GM12878 (cell line): ENCODE measurements at regions not wholly inside any gene's neighbourhood (a gene's known extent, or its start where the extent isn't known, plus 50 kb on each side); places are given as distances from the start of the nearest gene placed in this dataset.

ENCODE experiments used
- ATAC-seq: fragments of 200-7000 bp; cut with Tn5 transposase; 3 replicates; pipeline ENCODE4 v1.9.1; 2020; ENCODE audit warnings: mild to moderate bottlenecking, moderate library complexity
- BruUV-seq: library from RNA; stranded (reverse); fragments of 400-500 nt; replicated peaks from 2 replicates; lab custom pipeline; 2021; lab: Mats Ljungman, UMichigan
- CTCF ChIA-PET: fragments of 300-600 bp; sonication (Branson Sonifier 250); formaldehyde crosslinking; extraction: SDS; loops from one replicate; lab custom pipeline; 2021; ENCODE audit warnings: inconsistent platforms; lab: Yijun Ruan, JAX
- POLR2A ChIA-PET: fragments of 350-600 bp; formaldehyde crosslinking; extraction: SDS; loops from one replicate; lab custom pipeline; 2021; ENCODE audit warnings: inconsistent platforms; lab: Charles Lee
- RAD21 ChIA-PET: fragments of 300-600 bp; sonication (Branson Sonifier 250); formaldehyde crosslinking; loops from one replicate; lab custom pipeline; 2023; ENCODE audit warnings: antibody characterized with exemption; ENCODE audit not compliant: unreplicated experiment; lab: Charles Lee
- SMC1A ChIA-PET: fragments of 300-600 bp; sonication (Branson Sonifier 250); formaldehyde crosslinking; loops from one replicate; lab custom pipeline; 2023; ENCODE audit not compliant: unreplicated experiment, uncharacterized antibody; lab: Charles Lee
- DNase-seq: peaks from one replicate; pipeline ENCODE4 v3.0.0-alpha.2; 2011; ENCODE audit warnings: low read depth, low spot score
- FAIRE-seq: peaks from 3 replicates; lab custom pipeline; 2011; peaks lifted over from hg19 to GRCh38; lab: Jason Lieb, UNC
- H2AFZ ChIP-seq: 2 replicates; pipeline ENCODE4 v1.6.0; 2011; ENCODE audit warnings: low read depth, low read length, control low read depth; ENCODE audit not compliant: control insufficient read depth
- H3K27ac ChIP-seq: 2 replicates; pipeline ENCODE4 v1.5.1; 2011; ENCODE audit warnings: control low read depth; ENCODE audit not compliant: control insufficient read depth, insufficient read depth
- H3K27me3 ChIP-seq, 2 experiments: replicated peaks in 1 of 2; 2 replicates each; pipeline versions ENCODE4 v1.6.0 to v1.6.1; 2011; ENCODE audit warnings: low read length in 1 of 2; ENCODE audit not compliant: control insufficient read depth in 2 of 2, insufficient read depth in 2 of 2
- H3K36me3 ChIP-seq, 2 experiments: 2 replicates each; pipeline ENCODE4 v1.5.1; 2011; ENCODE audit warnings: low read length in 1 of 2; ENCODE audit not compliant: control insufficient read depth in 2 of 2, insufficient read depth in 2 of 2
- H3K4me1 ChIP-seq: 2 replicates; pipeline ENCODE4 v1.6.1; 2011; ENCODE audit warnings: mild to moderate bottlenecking, low read length, moderate library complexity, mixed read lengths; ENCODE audit not compliant: control insufficient read depth, insufficient read depth
- H3K4me2 ChIP-seq: 2 replicates; pipeline ENCODE4 v1.6.0; 2011; ENCODE audit warnings: control low read depth; ENCODE audit not compliant: control insufficient read depth, insufficient read depth
- H3K4me3 ChIP-seq: fragments of 200-600 bp; sonication (generic); 2 replicates; pipeline ENCODE4 v1.5.1; 2016
- H3K79me2 ChIP-seq: 2 replicates; pipeline ENCODE4 v1.6.0; 2011; ENCODE audit warnings: low read length; ENCODE audit not compliant: control insufficient read depth, insufficient read depth
- H3K9ac ChIP-seq: 2 replicates; pipeline ENCODE4 v1.8.0; 2011; ENCODE audit warnings: low read length, control low read depth, mixed read lengths; ENCODE audit not compliant: control insufficient read depth, insufficient read depth
- H3K9me3 ChIP-seq: replicated peaks from 3 replicates; pipeline ENCODE4 v1.5.1; 2011; ENCODE audit warnings: mild to moderate bottlenecking, low read length; ENCODE audit not compliant: control insufficient read depth, insufficient read depth
- H4K20me1 ChIP-seq: 2 replicates; pipeline ENCODE4 v1.6.0; 2011; ENCODE audit not compliant: control insufficient read depth, insufficient read depth
- BRCA1 ChIP-seq: IDR thresholded peaks from 2 replicates; pipeline ENCODE4 v1.6.1; 2011; ENCODE audit warnings: low read depth, low read length, improper control_type of control experiment
- CBX5 ChIP-seq: sonication (generic); IDR thresholded peaks from 2 replicates; pipeline ENCODE4 v1.6.1; 2016; ENCODE audit warnings: low read depth, moderate library complexity, mild to moderate bottlenecking, inconsistent platforms
- CHD2 ChIP-seq: IDR thresholded peaks from 2 replicates; pipeline ENCODE4 v1.6.1; 2011; ENCODE audit warnings: low read depth, low read length, improper control_type of control experiment, borderline replicate concordance
- E2F4 ChIP-seq: IDR thresholded peaks from 2 replicates; pipeline ENCODE4 v1.6.1; 2012; ENCODE audit warnings: low read depth, low read length, improper control_type of control experiment
- FOXM1 ChIP-seq: IDR thresholded peaks from 2 replicates; pipeline ENCODE4 v1.6.1; 2012; ENCODE audit warnings: low read depth, mild to moderate bottlenecking, inconsistent platforms, low read length, moderate library complexity
- NRF1 ChIP-seq: conservative IDR thresholded peaks from 2 replicates; pipeline ENCODE4 v1.6.1; 2011; ENCODE audit warnings: mild to moderate bottlenecking, low read depth, low read length, improper control_type of control experiment
- SMAD5 ChIP-seq: IDR thresholded peaks from 2 replicates; pipeline ENCODE4 v1.6.1; 2016; ENCODE audit warnings: antibody characterized with exemption, low read depth
- STAT3 ChIP-seq: IDR thresholded peaks from 2 replicates; pipeline ENCODE4 v1.6.1; 2011; ENCODE audit warnings: low read depth, low read length, improper control_type of control experiment
- TCF3 ChIP-seq: IDR thresholded peaks from 2 replicates; pipeline ENCODE4 v1.6.1; 2012; ENCODE audit warnings: low read depth, mild to moderate bottlenecking, low read length, borderline replicate concordance; ENCODE audit not compliant: insufficient read depth
- YBX1 ChIP-seq: fragments of 450-650 bp; IDR thresholded peaks from 2 replicates; pipeline ENCODE4 v1.6.1; 2016; ENCODE audit warnings: antibody characterized with exemption
- WGBS: methylation state at CpG from one replicate; pipeline ENCODE4 v1.1.6; 2016; ENCODE audit warnings: low lambda C conversion rate; ENCODE audit not compliant: insufficient replicate concordance, insufficient coverage; ENCODE audit errors: missing lambda C conversion rate; 5-methylcytosine and 5-hydroxymethylcytosine counted together
- in situ Hi-C: fragments of 300-500 bp; cut with MboI; formaldehyde crosslinking; loops from 9 replicates; pipeline ENCODE4 v1.14.3; 2018; ENCODE audit warnings: mixed read lengths
- intact Hi-C: fragments of 100-400 bp; cut with micrococcal nuclease; formaldehyde crosslinking; loops from one replicate; pipeline ENCODE4 v1.14.2; 2022; ENCODE audit not compliant: unreplicated experiment

GRCh38 chr5:4182144-4182543, 586.5 kb downstream of the IRX1 start:
- ChIA-PET POLR2A (no interaction called here), RAD21 (no interaction called here), SMC1A (no interaction called here), CTCF (no interaction called here)
- H3K9ac ChIP-seq: no peak overlapping the region
- WGBS: 22% methylated on average over 5 of the region's 5 CpGs
- no peak for FAIRE-seq
- no peaks in the 10 kb centered on the region for H4K20me1 ChIP-seq
- H3K27ac ChIP-seq: no peak overlapping the region
- BruUV-seq: no TSS peak
- DNase-seq: no peak
- H3K79me2 ChIP-seq: no peaks in the 10 kb centered on the region
- no peak overlapping the region for H3K4me2 ChIP-seq
- H3K36me3 ChIP-seq: no peaks in the 10 kb centered on the region
- ATAC-seq: no peak
- intact Hi-C loops: no loop called here
- no peaks in the 10 kb centered on the region for H3K4me1 ChIP-seq
- H3K9me3 ChIP-seq: no peaks in the 10 kb centered on the region; the same call in 2 of the 3 replicates
- no peak for TF ChIP-seq CHD2
- TF ChIP-seq CBX5: no peak
- no peak for TF ChIP-seq YBX1
- TF ChIP-seq E2F4: no peak
- no peak for TF ChIP-seq SMAD5
- TF ChIP-seq TCF3: no peak
- no peak for TF ChIP-seq STAT3
- no peak for TF ChIP-seq FOXM1
- no peak for TF ChIP-seq NRF1
- TF ChIP-seq BRCA1: no peak
- TF ChIP-seq, all 136 proteins: peak for 0
- no peak overlapping the region for H3K4me3 ChIP-seq
- H3K27me3 ChIP-seq: no peaks in the 10 kb centered on the region
- H2AFZ ChIP-seq: no peak overlapping the region
- in situ Hi-C loops: no loop called here
